CD4-positive, alpha-beta T cell treated with Interferon alpha-2 for 1 hour (primary cell): ENCODE measurements at regions not wholly inside any gene's neighbourhood (a gene's known extent, or its start where the extent isn't known, plus 50 kb on each side); places are given as distances from the start of the nearest gene placed in this dataset.

Experiments
- DNase-seq, 2 donors: peaks; one replicate each; pipeline ENCODE4 v3.0.0-alpha.2; 2020 to 2022

DNA sequence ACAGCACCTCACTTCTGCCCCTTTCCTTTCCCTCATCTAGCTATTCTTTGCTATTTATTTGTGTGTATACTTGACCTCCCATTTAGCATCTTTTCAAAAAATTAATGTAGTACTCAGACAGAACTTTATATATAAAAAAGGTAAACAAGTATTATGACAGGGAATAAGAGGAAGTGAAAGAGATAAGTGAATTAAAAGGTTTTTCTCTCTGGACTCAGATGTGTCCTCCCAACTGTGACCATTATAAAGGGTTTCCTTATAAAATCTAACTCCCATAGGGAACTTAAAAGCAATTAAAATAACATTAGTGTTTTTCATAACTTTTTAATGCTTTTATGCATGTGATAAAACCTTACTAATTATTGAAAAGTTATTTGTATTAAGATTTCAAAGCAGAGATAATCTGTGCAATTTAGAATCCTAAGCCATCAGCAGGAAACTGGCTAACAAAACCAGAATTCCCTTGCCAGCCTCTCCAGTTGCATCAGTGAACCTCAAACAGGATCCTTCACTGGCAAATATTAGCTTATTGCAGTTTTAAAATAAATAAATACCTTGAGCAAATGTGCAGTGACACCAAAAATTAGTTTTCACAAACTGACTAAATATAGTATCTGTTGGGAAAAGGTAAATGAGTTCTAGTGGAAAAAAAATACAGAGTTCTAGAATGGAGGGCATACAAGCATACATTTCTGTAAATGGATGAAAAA is 930.7 kb downstream of the BCL11A start:
- no peak for DNase-seq

DNA sequence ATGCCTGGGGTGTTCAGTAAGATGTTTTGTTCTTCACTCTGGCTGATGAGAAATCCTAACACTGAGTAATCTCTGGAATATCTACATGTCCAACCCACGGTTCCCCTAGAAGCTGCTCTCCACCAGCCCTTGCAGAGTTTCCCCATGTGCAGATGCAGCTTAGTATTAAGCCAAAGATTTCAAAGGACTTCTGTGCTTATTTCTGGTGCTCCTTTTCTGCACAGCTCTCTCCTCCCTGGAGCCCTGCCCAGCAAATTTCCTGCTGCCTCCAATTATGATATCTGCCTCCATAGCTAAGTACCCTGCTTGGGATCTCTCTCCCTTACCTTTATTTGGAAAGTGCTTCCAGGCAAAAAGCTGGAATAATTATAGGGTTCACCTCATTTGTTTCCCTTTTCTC is 949.3 kb downstream of the BCL11A start:
- no peak for DNase-seq

DNA sequence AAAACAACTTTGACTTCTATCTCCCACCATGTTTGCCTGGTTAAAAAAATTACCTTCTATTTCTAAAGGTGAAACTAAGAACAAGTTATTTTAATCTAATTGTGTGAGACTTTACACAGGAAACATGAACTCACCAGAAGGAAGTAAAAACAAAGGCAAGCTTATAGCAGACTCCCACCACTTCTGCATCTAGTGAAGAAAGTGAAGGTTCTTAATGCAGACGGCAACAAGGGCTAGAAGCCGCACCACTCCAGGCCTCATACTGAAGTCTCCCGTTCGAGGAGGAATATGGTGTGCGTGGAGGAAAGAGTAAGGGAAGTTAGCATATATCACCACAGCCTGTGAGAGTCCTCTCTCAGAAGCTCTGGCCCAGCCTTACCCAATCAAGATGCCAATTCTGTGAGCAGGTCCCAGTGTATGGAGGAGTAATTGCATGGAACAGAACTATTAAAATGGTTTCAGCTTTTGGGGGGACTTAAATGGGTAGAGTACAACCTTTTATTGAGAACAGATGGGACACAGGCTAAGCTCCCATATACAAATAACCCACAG is 958.7 kb downstream of the BCL11A start:
- DNase-seq, result peak in 1 of 2 donors; percentile 0

DNA sequence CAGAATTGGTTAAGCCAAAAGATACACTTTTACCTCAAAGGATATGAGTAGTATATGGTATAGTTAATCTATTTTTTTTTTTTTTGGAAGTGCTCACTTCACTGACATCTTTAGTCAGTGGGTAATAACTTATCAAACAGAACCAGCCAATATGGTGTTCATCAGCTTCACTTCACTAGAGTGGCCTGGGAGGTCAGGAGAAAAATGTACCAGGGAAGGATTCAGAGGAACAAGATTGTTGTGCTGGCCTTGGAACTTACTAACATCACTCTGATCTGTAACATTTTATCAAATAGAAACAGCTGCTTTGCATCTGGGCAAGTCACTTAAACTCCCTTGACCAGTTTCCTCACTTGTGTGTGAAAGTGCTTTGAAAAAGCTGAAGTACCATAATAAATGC is 962.7 kb downstream of the BCL11A start:
- DNase-seq, result no peak

DNA sequence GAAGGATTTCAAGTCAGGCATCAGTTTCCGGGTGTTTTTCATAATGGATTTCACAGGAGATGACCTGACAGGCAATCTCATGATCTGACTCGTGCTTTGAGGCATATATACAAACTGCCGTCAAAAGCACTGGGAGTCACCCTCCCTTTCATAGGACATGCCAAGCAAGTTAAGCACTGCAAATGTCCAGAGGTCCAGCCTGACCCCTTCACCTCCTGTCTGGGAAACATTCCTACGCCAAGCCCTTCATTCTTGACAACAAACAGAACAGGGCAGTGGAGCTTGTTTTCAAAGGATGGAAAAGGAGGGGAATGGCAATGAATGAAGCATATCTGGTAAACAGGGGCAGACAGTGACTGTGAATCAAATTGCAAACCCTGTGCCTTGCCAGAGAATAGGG is 963.6 kb downstream of the BCL11A start:
- DNase-seq, result no peak

DNA sequence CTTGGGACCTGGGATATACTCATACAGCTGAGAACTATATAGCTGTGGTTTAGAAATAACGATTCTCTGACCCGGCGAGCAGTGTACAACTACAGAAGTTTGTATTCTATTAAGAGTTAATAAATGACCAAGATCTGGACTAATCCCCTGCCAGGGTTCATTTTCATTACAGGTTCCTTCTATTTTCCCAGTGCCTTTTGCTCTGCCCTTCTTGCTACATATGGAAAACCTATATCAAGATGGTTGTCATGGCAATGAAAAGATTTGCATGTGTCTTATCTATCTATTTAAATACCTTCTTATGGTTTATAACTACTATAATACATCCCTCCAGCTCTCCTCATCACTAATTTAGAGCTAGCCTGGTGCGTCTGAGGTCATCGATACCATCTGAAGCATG is 965.2 kb downstream of the BCL11A start:
- DNase-seq, result no peak

DNA sequence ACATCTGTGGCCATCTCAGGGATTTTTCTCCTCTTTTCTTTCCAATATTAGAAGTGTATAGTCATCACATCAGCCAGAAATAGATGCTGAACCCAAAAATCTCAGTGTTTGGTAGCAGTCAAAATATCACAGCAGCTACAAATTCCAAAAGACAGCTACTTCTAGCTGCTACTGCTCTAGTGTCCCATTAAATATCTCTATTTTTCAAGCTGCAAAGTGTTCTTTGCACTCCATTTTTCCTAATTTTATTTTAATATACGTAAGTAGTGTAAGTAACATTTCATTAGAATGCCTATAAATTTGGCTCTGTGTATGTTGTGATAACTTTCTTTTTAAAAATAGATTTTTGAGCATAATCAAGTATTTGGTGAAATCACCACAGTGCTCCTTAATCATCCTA is 967.3 kb downstream of the BCL11A start:
- DNase-seq, result no peak

DNA sequence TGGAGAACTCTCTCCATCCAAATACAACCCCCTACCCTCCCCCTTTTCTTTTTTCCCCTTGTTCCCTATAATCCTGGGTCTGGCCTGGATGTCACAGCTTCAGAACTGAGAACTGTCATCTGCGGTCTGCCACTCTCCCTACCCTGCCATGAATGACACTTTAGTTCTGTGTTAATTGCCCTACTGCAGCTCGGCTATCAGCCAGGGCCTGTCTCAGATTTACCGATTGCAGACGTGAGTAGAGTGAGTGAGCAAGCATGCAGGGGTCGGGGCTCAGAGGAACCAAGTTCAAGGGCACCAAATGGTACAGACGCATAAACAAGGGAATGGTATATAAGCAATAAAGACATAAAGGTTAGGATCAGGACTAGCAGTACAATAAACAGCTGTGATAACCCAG is 967.8 kb downstream of the BCL11A start:
- no peak for DNase-seq

DNA sequence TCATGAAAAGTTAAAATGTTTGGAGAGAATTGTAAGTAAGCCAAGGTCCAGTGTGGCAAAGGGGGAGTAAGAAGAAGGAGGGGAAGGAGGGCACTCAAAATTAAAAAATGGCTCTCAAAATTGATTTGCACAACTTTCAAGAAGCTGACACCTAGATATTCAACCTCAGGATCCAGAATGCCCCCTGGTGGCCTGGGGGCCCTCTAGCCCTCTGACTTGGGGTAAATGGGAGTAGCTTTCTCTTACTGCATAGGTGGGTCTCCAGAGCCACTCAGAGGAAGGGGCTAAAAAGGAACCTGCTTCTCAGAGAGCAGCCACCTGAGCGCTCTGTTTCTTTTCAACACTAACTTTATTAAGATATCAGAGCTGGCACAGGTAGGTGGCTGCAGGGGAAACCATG is 968.5 kb downstream of the BCL11A start:
- DNase-seq, result peak in 1 of 2 donors; percentile 3

DNA sequence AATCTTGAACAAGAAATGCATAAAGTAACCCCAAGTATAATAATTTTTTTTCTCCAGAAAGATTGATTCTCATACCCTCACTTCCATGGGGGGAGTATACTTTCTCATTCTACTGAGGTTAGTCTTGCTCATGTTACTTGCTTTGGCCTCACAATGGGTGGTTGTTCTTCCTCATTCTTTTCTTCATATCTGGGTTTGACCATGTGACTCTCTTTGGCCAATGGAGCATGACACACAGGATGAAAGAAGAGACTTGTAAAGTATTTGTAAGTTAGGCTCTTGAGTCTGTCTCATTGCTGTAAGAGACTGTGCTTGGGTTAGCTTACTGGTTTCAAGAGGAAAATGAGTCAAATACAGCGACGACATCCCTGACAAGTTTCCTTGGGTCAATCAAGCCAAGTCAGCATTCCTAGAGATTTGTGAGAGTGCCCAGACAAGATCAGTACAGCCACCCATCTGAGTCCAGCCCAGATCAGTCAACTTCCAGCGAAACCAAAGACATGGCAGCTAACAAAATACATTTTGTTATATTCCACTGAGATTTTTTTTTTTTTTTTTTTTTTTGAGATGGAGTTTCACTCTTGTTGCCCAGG is 970.2 kb downstream of the BCL11A start:
- no peak for DNase-seq

DNA sequence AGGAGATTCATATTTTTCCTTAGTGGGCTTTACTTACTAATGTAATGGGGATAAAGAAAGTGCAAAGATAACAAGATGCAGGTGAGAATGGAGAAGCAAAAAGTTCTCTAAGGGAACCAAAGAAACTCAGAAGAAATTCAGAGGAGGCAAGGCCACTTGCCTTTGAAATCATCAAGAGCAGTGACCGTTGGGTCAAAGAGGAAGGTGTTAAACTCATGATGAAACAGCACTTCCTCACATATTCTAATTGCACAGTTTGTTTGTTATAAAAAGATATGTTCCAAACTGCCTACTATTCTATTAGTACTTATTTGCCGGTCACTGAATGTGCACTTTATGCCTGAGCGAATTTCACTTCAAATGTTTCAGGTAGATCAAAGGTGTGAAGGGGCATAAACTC is 975.1 kb downstream of the BCL11A start:
- no peak for DNase-seq

DNA sequence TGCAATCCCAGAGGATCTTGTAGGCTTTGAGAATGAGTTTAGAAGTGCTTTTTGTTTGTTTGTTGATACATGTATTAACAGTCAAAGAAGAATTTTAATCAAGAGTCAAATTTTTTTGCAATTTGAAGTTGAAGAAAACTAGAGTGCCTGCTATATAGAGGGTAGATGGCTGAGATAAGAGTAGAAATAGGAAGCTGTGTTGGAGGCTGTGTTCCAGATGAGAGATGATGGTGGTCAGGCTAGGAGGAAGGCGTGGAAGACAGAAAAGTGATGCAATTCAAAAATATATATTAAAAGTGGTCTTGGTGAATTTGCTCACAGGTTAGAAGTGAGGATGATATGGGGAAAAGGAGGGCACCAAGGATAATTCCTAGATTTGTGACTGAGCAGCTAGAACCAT is 978.3 kb downstream of the BCL11A start:
- DNase-seq, result no peak

DNA sequence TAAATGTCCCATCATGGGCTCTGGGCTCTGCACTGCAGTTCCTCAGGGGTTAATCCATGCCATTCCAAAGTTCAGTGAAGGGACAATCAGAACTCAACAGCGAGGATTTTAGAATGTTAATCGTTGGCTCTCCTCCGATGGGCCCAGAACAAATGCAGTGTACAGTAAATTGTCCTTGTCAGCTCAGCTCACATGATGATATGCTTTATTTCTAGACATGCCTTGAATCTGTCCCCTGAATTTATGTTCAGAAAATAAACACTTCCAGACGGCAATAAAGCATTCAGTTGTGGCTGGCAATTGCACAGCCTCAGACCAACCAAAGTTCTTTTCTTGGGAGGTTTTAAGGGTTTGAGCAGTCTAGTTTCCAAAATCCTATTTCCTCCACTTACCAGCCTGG is 981.2 kb downstream of the BCL11A start:
- DNase-seq, result no peak

DNA sequence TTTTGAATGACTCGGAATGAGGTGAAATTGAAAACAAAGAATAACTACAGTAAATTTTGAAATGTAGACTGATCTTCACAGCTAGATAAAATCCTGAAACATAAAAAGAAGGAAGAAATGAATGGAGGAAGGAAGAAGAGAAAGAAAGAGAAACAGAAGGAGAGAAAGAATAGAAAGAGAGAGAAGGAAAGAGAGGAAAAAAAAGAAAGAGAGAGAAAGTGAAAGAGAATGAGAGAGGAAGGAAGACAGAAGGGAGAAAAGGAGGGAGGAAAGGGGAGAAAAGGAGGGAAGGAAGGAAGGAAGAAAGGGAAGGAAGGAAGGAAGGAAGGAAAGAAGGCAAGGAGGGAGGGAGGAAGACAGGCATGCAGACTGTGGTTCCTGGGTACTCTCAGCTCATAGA is 982.6 kb downstream of the BCL11A start:
- DNase-seq, result no peak

DNA sequence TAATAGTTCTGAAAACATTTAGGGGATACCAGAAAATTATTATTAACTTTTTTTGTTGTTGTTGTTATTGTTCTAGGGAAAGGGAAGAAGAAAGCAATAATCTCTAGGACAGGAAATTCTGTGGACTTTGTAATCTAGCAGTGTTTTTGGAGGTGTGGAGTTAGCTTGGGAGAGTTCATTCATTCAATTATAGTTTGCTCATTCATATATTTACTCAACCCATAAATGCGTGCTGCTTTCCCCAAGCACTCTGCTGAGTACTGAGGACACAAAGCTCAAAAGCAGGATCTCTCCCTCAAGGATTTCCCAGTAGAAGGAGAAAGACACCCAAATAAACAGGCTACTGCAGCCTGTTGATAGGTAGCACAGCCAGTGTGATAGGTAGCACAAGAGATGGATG is 984.3 kb downstream of the BCL11A start:
- no peak for DNase-seq

DNA sequence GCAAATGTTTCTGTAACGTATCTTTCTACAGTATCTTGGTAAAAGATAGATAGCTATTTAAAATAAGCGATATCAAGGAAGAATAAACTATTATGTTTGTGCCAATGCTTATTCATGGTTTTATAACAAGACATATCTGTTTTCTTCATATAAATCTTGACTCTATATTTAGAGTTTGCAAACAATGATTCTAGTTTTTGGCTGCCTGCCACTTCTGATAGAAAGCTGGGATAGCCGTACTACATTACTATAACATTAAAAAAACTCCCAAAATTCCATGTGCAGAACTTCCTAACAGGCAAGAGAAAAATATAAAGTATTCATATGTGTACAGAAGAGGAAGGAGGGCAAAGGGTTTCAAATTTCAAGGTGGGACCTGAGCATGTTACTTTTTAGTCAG is 985.0 kb downstream of the BCL11A start:
- DNase-seq, result no peak

DNA sequence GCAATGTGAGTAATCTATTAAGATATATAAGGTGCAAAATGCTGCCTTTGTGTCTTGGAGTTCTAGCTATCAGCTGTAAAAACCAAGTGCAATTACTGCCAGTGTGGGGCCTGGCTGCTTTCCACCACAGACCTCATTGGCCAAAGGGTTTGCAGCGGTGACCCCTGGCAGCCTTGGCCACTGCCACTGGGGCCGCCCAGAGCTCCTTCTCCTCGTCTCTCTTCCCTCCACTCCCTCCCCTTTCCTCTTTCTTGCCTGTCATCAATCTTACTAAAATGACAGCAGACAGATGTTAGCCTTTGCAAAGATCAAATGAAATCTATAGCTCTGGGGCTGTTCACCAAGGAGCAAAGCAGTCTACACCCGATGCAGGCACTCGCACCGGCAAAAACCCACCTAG is 986.3 kb downstream of the BCL11A start:
- no peak for DNase-seq

DNA sequence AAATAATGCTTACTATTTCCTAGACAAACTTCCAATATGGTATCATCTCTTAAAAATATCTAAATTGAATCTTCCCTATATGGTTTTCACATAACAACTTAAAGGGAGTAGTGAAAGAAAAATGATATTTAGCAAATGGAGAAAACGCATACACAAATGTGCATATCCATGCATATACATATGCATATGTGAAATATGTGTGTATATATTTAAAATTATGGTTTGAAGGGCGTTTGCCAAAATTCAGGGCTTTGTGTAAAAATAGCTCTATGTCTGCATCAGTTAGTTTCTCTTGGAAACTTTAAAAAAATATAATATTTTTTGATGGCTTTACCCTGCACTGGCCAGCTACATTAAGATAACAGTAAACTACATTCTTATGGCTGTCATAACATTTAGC is 986.7 kb downstream of the BCL11A start:
- no peak for DNase-seq

DNA sequence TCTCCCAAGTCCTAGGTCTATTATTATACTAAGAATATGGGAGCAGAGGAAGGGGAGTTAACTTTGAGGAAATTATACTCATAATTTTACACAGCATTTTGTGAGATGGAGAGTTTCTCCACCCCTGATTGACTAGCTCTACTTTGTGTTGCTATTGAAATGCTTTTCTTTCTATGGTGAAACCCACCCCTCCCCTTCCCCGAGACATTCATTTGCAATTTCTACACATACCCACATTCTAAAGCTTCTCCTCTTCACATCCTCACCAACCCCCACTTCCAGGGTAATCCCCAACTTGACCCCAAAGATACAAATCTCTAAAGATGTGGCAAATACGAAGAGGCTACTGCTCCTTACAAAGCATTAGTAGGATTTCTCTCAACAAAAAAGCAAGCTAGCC is 992.2 kb downstream of the BCL11A start:
- DNase-seq, result no peak

DNA sequence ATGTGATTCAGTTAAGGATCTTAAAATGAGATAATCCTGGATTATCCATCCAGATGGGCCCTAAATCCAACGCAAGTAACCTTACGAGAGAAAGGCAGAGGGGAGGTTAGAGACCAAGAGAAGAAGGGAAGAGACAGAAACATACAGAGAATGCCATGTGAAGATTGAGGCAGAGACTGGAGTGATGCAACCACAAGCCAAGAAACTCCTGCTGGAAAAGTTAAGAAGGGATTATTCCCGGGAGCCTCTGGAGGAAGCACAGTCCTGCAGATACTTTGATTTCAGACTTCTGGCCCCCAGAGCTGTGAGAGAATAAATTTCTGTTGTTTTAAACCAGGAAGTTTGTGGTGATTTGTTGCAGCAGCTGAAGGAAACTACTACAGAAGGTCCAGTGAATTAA is 992.7 kb downstream of the BCL11A start:
- no peak for DNase-seq

DNA sequence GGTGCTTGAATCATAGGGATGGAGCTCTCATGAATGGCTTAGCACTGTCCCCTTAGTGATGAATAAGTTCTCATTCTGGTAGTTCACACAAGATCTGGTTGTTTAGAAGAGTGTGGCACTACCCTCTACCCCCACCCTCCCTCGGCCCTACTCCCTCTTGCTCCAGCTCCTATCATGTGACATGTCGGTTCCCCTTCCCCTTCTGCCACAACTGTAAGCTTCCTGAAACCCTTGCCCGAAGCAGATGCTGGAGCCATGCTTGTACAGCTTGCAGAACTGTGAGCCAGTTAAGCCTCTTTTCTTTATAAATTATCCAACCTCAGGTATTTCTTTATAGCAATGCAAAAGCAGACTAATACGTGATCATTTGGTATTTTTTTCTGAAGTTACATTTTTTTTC is 1012.6 kb downstream of the BCL11A start:
- no peak for DNase-seq

DNA sequence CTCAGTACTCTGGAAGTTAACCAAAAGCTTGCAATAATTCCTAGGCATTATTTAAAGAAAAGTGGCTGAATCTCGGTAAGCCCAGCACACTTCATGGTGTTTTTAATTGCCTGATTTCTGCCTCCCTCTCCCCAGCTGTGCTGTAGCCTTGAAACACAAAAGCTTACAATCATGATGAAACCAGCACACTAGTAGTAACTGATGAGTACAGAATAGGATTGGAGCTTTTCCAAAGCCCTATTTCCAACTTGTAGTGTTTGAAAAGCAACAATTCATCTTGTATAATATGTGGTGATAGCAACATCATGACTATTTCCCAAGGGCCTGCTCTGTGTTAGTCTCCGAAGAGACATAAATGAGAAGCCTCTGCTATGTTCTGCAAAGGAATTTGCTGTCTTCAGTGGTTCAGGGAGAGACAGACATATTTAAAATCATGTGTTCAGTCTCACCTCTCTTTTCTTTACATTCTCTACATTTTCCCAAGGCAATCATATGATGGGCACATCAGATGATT is 1015.0 kb downstream of the BCL11A start:
- no peak for DNase-seq

DNA sequence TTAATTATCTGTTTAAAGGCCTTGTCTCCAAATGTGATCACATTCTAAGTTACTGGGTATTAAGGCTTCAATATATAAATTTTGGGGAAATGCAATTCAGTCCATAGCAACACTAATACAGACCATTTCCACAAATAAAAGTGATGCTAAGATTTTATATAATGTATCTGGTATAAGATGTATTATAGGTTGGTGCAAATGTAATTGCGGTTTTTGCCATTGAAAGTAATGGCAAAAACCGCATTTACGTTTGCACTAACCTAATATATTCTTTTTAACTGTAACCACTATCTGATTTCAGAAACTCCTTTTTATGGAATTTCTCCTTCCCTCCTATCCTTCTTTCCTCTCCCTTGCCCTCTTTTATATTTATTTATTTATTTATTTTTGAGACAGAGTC is 1020.6 kb downstream of the BCL11A start:
- no peak for DNase-seq

DNA sequence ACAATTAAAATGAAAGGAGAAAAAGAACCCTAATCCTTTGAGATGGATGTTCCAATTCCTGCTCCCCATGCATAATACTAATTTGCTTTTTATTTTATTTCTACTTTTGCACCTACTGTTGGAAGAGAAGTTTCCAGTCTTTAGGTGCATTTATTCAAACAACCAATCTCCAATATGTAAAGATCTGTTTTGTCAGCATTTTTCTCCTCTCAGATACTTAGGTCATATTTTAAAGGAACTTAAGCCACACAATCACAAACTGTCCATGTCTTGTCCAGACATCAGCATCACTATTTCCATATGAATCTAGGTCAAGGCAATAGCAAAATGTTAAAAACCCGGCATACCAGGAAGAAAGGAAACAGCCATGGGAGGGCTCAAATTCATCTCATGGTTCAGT is 1023.2 kb downstream of the BCL11A start:
- DNase-seq, result no peak

DNA sequence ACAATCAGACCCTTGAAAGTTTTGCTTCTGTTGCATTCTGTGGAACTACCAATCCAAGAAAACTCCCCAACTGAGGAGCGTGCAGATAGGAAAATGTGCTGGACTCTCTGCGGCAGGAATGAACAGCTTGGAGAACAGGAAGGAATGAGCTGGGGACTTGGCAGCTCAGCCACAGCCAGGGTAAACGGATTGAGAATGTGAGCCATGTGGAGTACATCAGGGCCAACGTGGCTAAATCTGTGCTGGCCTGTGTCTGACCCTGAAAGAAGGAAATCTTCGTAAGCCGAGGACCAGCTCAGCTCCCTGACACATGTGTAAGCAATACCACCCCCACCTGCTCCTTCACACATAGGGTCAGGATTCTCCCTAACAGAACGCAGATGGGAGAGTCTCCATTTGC is 1023.7 kb downstream of the BCL11A start:
- no peak for DNase-seq
